ENCODE measurements at regions not wholly inside any gene's neighbourhood (a gene's known extent, or its start where the extent isn't known, plus 50 kb on each side); places are given as distances from the start of the nearest gene placed in this dataset.
"Not testable (repeated sequence)": the region's sequence is repeated elsewhere in the genome, so short reads cannot be mapped to it uniquely, and the experiment has no call there.

- no peak for DNase-seq (ENCODE audit: low read depth, low spot score)
Measured at GRCh38 chr11:81301166-81301830, 1432.4 kb downstream of the FAM181B start.

- DNase-seq (ENCODE audit: low read depth, low spot score), result no peak
Measured at GRCh38 chr11:81286959-81287358, 1446.7 kb downstream of the FAM181B start.

GRCh38 chr11:81286550-81286949 is 1447.1 kb downstream of the FAM181B start:
- no peak for DNase-seq (ENCODE audit: low read depth, low spot score)

GRCh38 chr11:81280228-81280627 is 1453.4 kb downstream of the FAM181B start:
- not testable (repeated sequence) for DNase-seq (ENCODE audit: low read depth, low spot score)

GRCh38 chr11:81278991-81279390 is 1454.7 kb downstream of the FAM181B start:
- DNase-seq (ENCODE audit: low read depth, low spot score), result no peak

- no peak for DNase-seq (ENCODE audit: low read depth, low spot score)
Measured at GRCh38 chr11:81270686-81271085, 1463.0 kb downstream of the FAM181B start.

GRCh38 chr11:81267246-81267645 is 1466.4 kb downstream of the FAM181B start:
- DNase-seq (ENCODE audit: low read depth, low spot score), result no peak

- DNase-seq (ENCODE audit: low read depth, low spot score), result no peak
Measured at GRCh38 chr11:81259471-81259870, 1474.2 kb downstream of the FAM181B start.

- DNase-seq (ENCODE audit: low read depth, low spot score), result no peak
Measured at GRCh38 chr11:81255895-81256294, 1477.8 kb downstream of the FAM181B start.

GRCh38 chr11:81253244-81253643 is 1480.4 kb downstream of the FAM181B start:
- DNase-seq (ENCODE audit: low read depth, low spot score), result no peak

GRCh38 chr11:81246941-81247340 is 1486.7 kb downstream of the FAM181B start:
- no peak for DNase-seq (ENCODE audit: low read depth, low spot score)

- DNase-seq (ENCODE audit: low read depth, low spot score), result no peak
Measured at GRCh38 chr11:81245791-81246190, 1487.9 kb downstream of the FAM181B start.

GRCh38 chr11:81241672-81242275 is 1491.9 kb downstream of the FAM181B start:
- DNase-seq (ENCODE audit: low read depth, low spot score), result no peak

GRCh38 chr11:81237139-81237538 is 1496.5 kb downstream of the FAM181B start:
- peak; percentile 3 for DNase-seq (ENCODE audit: low read depth, low spot score)

- DNase-seq (ENCODE audit: low read depth, low spot score), result not testable (repeated sequence)
Measured at GRCh38 chr11:81227409-81227808, 1506.3 kb downstream of the FAM181B start.

GRCh38 chr11:81224396-81224795 is 1509.3 kb downstream of the FAM181B start:
- no peak for DNase-seq (ENCODE audit: low read depth, low spot score)

GRCh38 chr11:81222491-81222890 is 1511.2 kb downstream of the FAM181B start:
- DNase-seq (ENCODE audit: low read depth, low spot score), result no peak

- no peak for DNase-seq (ENCODE audit: low read depth, low spot score)
Measured at GRCh38 chr11:81220146-81220895, 1513.3 kb downstream of the FAM181B start.

GRCh38 chr11:81219661-81220060 is 1514.0 kb downstream of the FAM181B start:
- no peak for DNase-seq (ENCODE audit: low read depth, low spot score)

- no peak for DNase-seq (ENCODE audit: low read depth, low spot score)
Measured at GRCh38 chr11:81218440-81218839, 1515.2 kb downstream of the FAM181B start.

- no peak for DNase-seq (ENCODE audit: low read depth, low spot score)
Measured at GRCh38 chr11:81211050-81211449, 1522.6 kb downstream of the FAM181B start.

- no peak for DNase-seq (ENCODE audit: low read depth, low spot score)
Measured at GRCh38 chr11:81207421-81208054, 1526.1 kb downstream of the FAM181B start.
